ENCODE measurements at regions not wholly inside any gene's neighbourhood (a gene's known extent, or its start where the extent isn't known, plus 50 kb on each side); places are given as distances from the start of the nearest gene placed in this dataset.

DNA sequence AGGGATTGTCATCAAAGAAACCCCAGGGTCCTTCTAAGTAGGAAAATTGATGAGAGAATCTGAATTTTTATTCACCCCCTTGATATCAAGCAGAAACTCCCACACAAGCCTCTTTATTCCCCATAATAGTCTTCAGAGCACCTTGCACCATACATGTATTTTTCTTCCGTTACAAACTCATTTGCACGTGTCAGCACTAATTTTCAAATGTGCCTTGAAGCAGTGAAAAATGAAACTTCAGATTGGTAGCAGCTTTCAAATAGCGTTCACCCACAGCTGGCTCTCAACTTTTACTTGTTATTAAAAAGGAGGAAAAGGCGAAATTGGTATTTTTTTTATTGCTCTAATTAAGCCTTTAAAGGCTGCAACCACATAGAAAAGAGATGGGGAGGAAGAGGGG is 343.0 kb upstream of the TENM4 start:
- no peak for DNase-seq
- Histone ChIP-seq H3K36me3 (ENCODE audit: control insufficient read depth, insufficient read depth, low read length) (no peaks in the 10 kb centered on the region), H3K4me1 (ENCODE audit: control insufficient read depth, insufficient read depth, low read length) (no peaks in the 10 kb centered on the region), H2AK9ac (replicated peaks; ENCODE audit: low read depth, low read length, poor library complexity) (no peak overlapping the region), H3K56ac (ENCODE audit: extremely low read depth, insufficient read depth, low read length) (no peak overlapping the region), H3K14ac (replicated peaks; ENCODE audit: low read depth, low read length) (no peak overlapping the region), H3K4me2 (ENCODE audit: low read depth, low read length) (no peak overlapping the region), H2BK5ac (ENCODE audit: low read depth, low read length, poor library complexity, severe bottlenecking) (no peak overlapping the region), H2AK5ac (ENCODE audit: low read depth, low read length) (no peak overlapping the region), H3K23ac (ENCODE audit: low read depth, low read length) (no peak overlapping the region), H4K5ac (ENCODE audit: low read depth, low read length) (no peak overlapping the region), H2BK120ac (ENCODE audit: low read depth, low read length) (no peak overlapping the region), H4K20me1 (ENCODE audit: insufficient read depth, low read length) (no peaks in the 10 kb centered on the region), H3K27ac (ENCODE audit: insufficient read depth, low read length) (no peak overlapping the region), H3K9ac (ENCODE audit: low read depth, low read length) (no peak overlapping the region), H3K4me3 (ENCODE audit: insufficient read depth, low read depth, low read length) (no peak overlapping the region), H3K4ac (ENCODE audit: low read depth, low read length) (no peak overlapping the region), H3K9me3 (ENCODE audit: control insufficient read depth, insufficient read depth, low read length) (no peaks in the 10 kb centered on the region), H4K91ac (ENCODE audit: insufficient read depth, low read depth, low read length) (no peak overlapping the region), H2BK20ac (ENCODE audit: low read depth, low read length) (no peak overlapping the region), H2BK15ac (ENCODE audit: low read depth, low read length) (no peak overlapping the region), H3K18ac (ENCODE audit: low read depth, low read length) (no peak overlapping the region), H4K8ac (ENCODE audit: low read depth in 2 of 2, low read length in 2 of 2) (no peak overlapping the region), H3K79me1 (ENCODE audit: low read depth in 1 of 2, low read length in 2 of 2) (no peaks in the 10 kb centered on the region), H2AFZ (replicated peaks; ENCODE audit: low read length, poor library complexity) (no peak overlapping the region), H3K27me3 (ENCODE audit: control insufficient read depth, insufficient read depth, low read length) (no peaks in the 10 kb centered on the region), H3K9me1 (ENCODE audit: insufficient read depth, low read length) (no peaks in the 10 kb centered on the region)
- WGBS, 2 experiments (ENCODE audit: extremely low coverage in 2 of 2, insufficient read length in 1 of 2), result 43% methylated on average over 1 of the region's 4 CpGs; no CpG with 5 or more reads in 1 of the 2 experiments
- in situ Hi-C loops (cut with MboI; ENCODE audit: low sequenced_read_pairs) (no loop called here), dilution Hi-C loops (cut with HindIII; ENCODE audit: low sequenced_read_pairs, unreplicated experiment) (no loop called here), intact Hi-C loops (cut with micrococcal nuclease) (no loop called here)
- ChIA-PET CTCF (no interaction called here), POLR2A (ENCODE audit: unreplicated experiment) (no interaction called here)
- TF ChIP-seq RAD21 (IDR thresholded peaks at IDR 0.05; ENCODE audit: low read length) (no peak), MAFK (IDR thresholded peaks at IDR 0.05; ENCODE audit: low read depth, low read length) (peak; percentile 79), MXI1 (IDR thresholded peaks at IDR 0.05; ENCODE audit: borderline replicate concordance, low read depth, low read length) (no peak), NFE2L2 (IDR thresholded peaks at IDR 0.05; ENCODE audit: low read depth, low read length) (no peak), RCOR1 (IDR thresholded peaks at IDR 0.05; ENCODE audit: insufficient replicate concordance, low read length) (no peak), CTCF (conservative IDR thresholded peaks at IDR 0.05; ENCODE audit: low read depth, low read length) (no peak)
- TF ChIP-seq, protein P1, sequence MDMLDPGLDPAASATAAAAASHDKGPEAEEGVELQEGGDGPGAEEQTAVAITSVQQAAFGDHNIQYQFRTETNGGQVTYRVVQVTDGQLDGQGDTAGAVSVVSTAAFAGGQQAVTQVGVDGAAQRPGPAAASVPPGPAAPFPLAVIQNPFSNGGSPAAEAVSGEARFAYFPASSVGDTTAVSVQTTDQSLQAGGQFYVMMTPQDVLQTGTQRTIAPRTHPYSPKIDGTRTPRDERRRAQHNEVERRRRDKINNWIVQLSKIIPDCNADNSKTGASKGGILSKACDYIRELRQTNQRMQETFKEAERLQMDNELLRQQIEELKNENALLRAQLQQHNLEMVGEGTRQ (IDR thresholded peaks at IDR 0.05; ENCODE audit: low read depth, low read length), result no peak
- BruUV-seq (replicated peaks), result no TSS peak
- no peak for ATAC-seq (ENCODE audit: low read depth)
